HepG2 (cell line): ENCODE measurements at regions not wholly inside any gene's neighbourhood (a gene's known extent, or its start where the extent isn't known, plus 50 kb on each side); places are given as distances from the start of the nearest gene placed in this dataset.

Experiments
- ATAC-seq: fragments of 200-7000 bp; cut with Tn5 transposase; 3 replicates; pipeline ENCODE4 v1.9.1; 2020; ENCODE audit warnings: mild to moderate bottlenecking, moderate library complexity
- BruUV-seq: library from RNA; stranded (reverse); fragments of 400-500 nt; replicated peaks from 2 replicates; lab custom pipeline; 2021; lab: Mats Ljungman, UMichigan
- CTCF ChIA-PET: fragments of 300-600 bp; formaldehyde crosslinking; extraction: SDS; loops from one replicate; lab custom pipeline; 2021; ENCODE audit warnings: low total read pairs, inconsistent platforms, low intra/inter-chr PET ratio; lab: Yijun Ruan, JAX
- POLR2A ChIA-PET: fragments of 350-600 bp; sonication (Branson Sonifier 250); formaldehyde crosslinking; loops from one replicate; lab custom pipeline; 2020; ENCODE audit warnings: antibody characterized with exemption, inconsistent platforms; lab: Yijun Ruan, JAX
- DNase-seq: peaks from one replicate; pipeline ENCODE4 v3.0.0-alpha.2; 2015; ENCODE audit warnings: low spot score
- FAIRE-seq: peaks from 3 replicates; lab custom pipeline; 2011; peaks lifted over from hg19 to GRCh38; lab: Jason Lieb, UNC
- H2AFZ ChIP-seq: one replicate; pipeline ENCODE4 v1.6.1; 2011; ENCODE audit warnings: low read length, inconsistent platforms
- H3K27ac ChIP-seq: fragments of 300-600 bp; 3 replicates; pipeline ENCODE4 v1.8.0; 2011; ENCODE audit warnings: mixed run types, mild to moderate bottlenecking, mixed read lengths, low read length, inconsistent platforms; ENCODE audit not compliant: insufficient read depth; ENCODE audit errors: extremely low read length
- H3K27me3 ChIP-seq, 2 experiments: fragments of 200-600 bp in 1 of 2; 2 replicates in 1 of 2; 3 replicates in 1 of 2; pipeline versions ENCODE4 v1.6.0 to v1.8.0; 2011; ENCODE audit warnings: low read length in 2 of 2, mild to moderate bottlenecking in 2 of 2, moderate library complexity in 2 of 2, inconsistent platforms in 1 of 2; ENCODE audit not compliant: insufficient read depth in 2 of 2, control insufficient read depth in 1 of 2
- H3K36me3 ChIP-seq, 2 experiments: fragments of 200-600 bp in 1 of 2; replicated peaks in 1 of 2; 2 replicates in 1 of 2; 3 replicates in 1 of 2; pipeline versions ENCODE4 v1.5.1 to v1.8.0; 2011; ENCODE audit warnings: low read length in 2 of 2, inconsistent platforms in 1 of 2; ENCODE audit not compliant: insufficient read depth in 2 of 2, control insufficient read depth in 1 of 2
- H3K4me1 ChIP-seq: 2 replicates; pipeline ENCODE4 v1.5.1; 2012; ENCODE audit warnings: low read length, inconsistent platforms; ENCODE audit not compliant: insufficient read depth
- H3K4me2 ChIP-seq: 2 replicates; pipeline ENCODE4 v1.6.0; 2011; ENCODE audit warnings: low read depth, low read length, inconsistent platforms
- H3K4me3 ChIP-seq, 3 experiments: fragments of 200-600 bp in 1 of 3; sonication (generic), shearing (Covaris generic) in 1 of 3; replicated peaks in 1 of 3; 2 replicates each; pipeline ENCODE4 v1.5.1; 2011 to 2016; ENCODE audit warnings: low read length in 3 of 3, inconsistent platforms in 2 of 3, low read depth in 2 of 3, mild to moderate bottlenecking in 2 of 3, control low read depth in 1 of 3, mixed read lengths in 1 of 3; ENCODE audit not compliant: insufficient read depth in 1 of 3
- H3K79me2 ChIP-seq: one replicate; pipeline ENCODE4 v1.6.1; 2011; ENCODE audit warnings: low read length, inconsistent platforms; ENCODE audit not compliant: insufficient read depth
- H3K9ac ChIP-seq: 2 replicates; pipeline ENCODE4 v1.6.0; 2011; ENCODE audit warnings: mild to moderate bottlenecking, low read depth, low read length, inconsistent platforms; ENCODE audit not compliant: insufficient read depth
- H3K9me3 ChIP-seq: 2 replicates; pipeline ENCODE4 v1.5.1; 2012; ENCODE audit warnings: mild to moderate bottlenecking, low read length
- H4K20me1 ChIP-seq: 2 replicates; pipeline ENCODE4 v1.6.0; 2011; ENCODE audit warnings: inconsistent platforms, mild to moderate bottlenecking, low read length, moderate library complexity; ENCODE audit not compliant: insufficient read depth
- CCAR2 ChIP-seq: fragments of 200-400 bp; formaldehyde crosslinking; optimal IDR thresholded peaks from 2 replicates; pipeline ENCODE3; 2018; ENCODE audit warnings: low read depth, mild to moderate bottlenecking, low read length, moderate library complexity
- IRX3 ChIP-seq: sonication (generic); formaldehyde crosslinking; IDR thresholded peaks from 2 replicates; pipeline ENCODE4 v1.8.1; 2023; ENCODE audit warnings: mild to moderate bottlenecking, low read depth, missing genetic modification reagents, borderline replicate concordance
- POLR2AphosphoS2 ChIP-seq: IDR thresholded peaks from 2 replicates; pipeline ENCODE4 v1.6.1; 2011; ENCODE audit warnings: low read depth, low read length, improper control_type of control experiment
- TBP ChIP-seq: sonication (generic); formaldehyde crosslinking; IDR thresholded peaks from 2 replicates; pipeline ENCODE4 v1.5.0; 2020; ENCODE audit warnings: missing genetic modification reagents
- ZFAT ChIP-seq: sonication (generic); formaldehyde crosslinking; conservative IDR thresholded peaks from 2 replicates; pipeline ENCODE4 v1.8.1; 2023; ENCODE audit warnings: missing genetic modification reagents, inconsistent platforms
- ZFP36L2 ChIP-seq: sonication (generic); formaldehyde crosslinking; IDR thresholded peaks from 2 replicates; pipeline ENCODE4 v1.4.0; 2020; ENCODE audit warnings: missing genetic modification reagents
- ZNF205 ChIP-seq: IDR thresholded peaks from 2 replicates; pipeline ENCODE4 v1.6.1; 2018; ENCODE audit warnings: missing biosample characterization, missing genetic modification reagents
- ZNF232 ChIP-seq: sonication (generic); formaldehyde crosslinking; IDR thresholded peaks from 2 replicates; pipeline ENCODE4 v1.4.0; 2020; ENCODE audit warnings: missing genetic modification reagents, borderline replicate concordance
- ZNF780A ChIP-seq: sonication (generic); formaldehyde crosslinking; IDR thresholded peaks from 2 replicates; pipeline ENCODE4 v1.8.0; 2022; ENCODE audit warnings: mild to moderate bottlenecking, missing genetic modification reagents, moderate library complexity
- ZSCAN5A ChIP-seq: sonication (generic); formaldehyde crosslinking; IDR thresholded peaks from 2 replicates; pipeline ENCODE4 v1.8.0; 2022; ENCODE audit warnings: mild to moderate bottlenecking, missing genetic modification reagents, borderline replicate concordance
- WGBS: methylation state at CpG from one replicate; pipeline ENCODE4 v1.1.6; 2017; ENCODE audit warnings: low lambda C conversion rate; 5-methylcytosine and 5-hydroxymethylcytosine counted together
- in situ Hi-C: cut with HindIII; loops from 2 replicates; pipeline ENCODE4 v1.10.0; 2017; ENCODE audit warnings: low pct_unique_long_range_greater_than_20kb; ENCODE audit not compliant: extremely low pct_ligation_motif_present
- intact Hi-C: fragments of 100-400 bp; cut with micrococcal nuclease; formaldehyde crosslinking; loops from one replicate; pipeline ENCODE4 v1.10.0; 2022; ENCODE audit not compliant: unreplicated experiment
- TF ChIP-seq, protein P1 (sequence below): IDR thresholded peaks from 2 replicates; pipeline ENCODE4 v1.6.1; 2012; ENCODE audit warnings: low read depth, low read length, improper control_type of control experiment
- TF ChIP-seq, protein P2 (sequence below): sonication (generic); formaldehyde crosslinking; conservative IDR thresholded peaks from 2 replicates; pipeline ENCODE4 v1.8.0; 2022; ENCODE audit warnings: mild to moderate bottlenecking, moderate library complexity, missing genetic modification reagents
- TF ChIP-seq, protein P3 (sequence below): sonication (generic); formaldehyde crosslinking; IDR thresholded peaks from 2 replicates; pipeline ENCODE4 v1.9.0; 2021; ENCODE audit warnings: mild to moderate bottlenecking, missing genetic modification reagents
- TF ChIP-seq, protein P4 (sequence below): IDR thresholded peaks from 2 replicates; pipeline ENCODE4 v1.6.1; 2016; ENCODE audit warnings: low read depth, borderline replicate concordance

DNA sequence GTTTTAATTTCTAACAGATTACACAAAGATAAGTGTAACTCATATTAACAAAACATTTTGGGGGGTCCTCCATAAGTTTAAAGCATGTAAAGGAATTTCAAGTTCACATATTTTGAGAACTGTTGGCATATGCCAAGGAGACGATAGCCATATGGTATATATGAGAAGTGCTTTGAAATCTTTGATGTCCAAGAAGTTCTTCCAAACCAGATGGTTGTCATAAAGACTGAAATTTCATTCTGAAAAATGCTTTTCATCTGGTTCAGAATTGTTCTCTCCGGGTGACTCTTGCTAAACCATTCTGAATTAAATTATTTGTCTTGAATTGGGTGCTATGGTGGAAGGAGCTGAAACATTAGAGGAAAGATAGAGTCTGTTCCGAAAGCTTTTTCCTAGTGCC lies 513.0 kb upstream of the AKR1E2 start:
- POLR2A ChIA-PET, result no interaction called here
- CTCF ChIA-PET, result no interaction called here
- BruUV-seq, result no TSS peak
- intact Hi-C loops (no loop called here), in situ Hi-C loops (no loop called here)
- no peak for FAIRE-seq
- Histone ChIP-seq H3K27me3 (no peaks in the 10 kb centered on the region), H3K4me2 (no peak overlapping the region), H3K36me3 (no peaks in the 10 kb centered on the region), H3K27ac (no peak overlapping the region), H3K79me2 (no peaks in the 10 kb centered on the region), H3K9ac (no peak overlapping the region), H3K4me1 (no peaks in the 10 kb centered on the region), H4K20me1 (no peaks in the 10 kb centered on the region), H3K4me3 (no peak overlapping the region), H3K9me3 (no peaks in the 10 kb centered on the region), H2AFZ (no peak overlapping the region)
- no peak for DNase-seq
- no peak for ATAC-seq
- 0% methylated on average over 3 of the region's 3 CpGs for WGBS
- TF ChIP-seq ZFP36L2, result no peak
- TF ChIP-seq ZSCAN5A (CRISPR knock-in tag), result no peak
- TF ChIP-seq CCAR2, result no peak
- no peak for TF ChIP-seq IRX3 (CRISPR knock-in tag)
- TF ChIP-seq, protein P1, sequence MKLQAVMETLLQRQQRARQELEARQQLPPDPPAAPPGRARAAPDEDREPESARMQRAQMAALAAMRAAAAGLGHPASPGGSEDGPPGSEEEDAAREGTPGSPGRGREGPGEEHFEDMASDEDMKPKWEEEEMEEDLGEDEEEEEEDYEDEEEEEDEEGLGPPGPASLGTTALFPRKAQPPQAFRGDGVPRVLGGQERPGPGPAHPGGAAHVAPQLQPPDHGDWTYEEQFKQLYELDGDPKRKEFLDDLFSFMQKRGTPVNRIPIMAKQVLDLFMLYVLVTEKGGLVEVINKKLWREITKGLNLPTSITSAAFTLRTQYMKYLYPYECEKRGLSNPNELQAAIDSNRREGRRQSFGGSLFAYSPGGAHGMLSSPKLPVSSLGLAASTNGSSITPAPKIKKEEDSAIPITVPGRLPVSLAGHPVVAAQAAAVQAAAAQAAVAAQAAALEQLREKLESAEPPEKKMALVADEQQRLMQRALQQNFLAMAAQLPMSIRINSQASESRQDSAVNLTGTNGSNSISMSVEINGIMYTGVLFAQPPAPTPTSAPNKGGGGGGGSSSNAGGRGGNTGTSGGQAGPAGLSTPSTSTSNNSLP, result no peak
- TF ChIP-seq ZFAT, result no peak
- no peak for TF ChIP-seq TBP (CRISPR knock-in tag)
- TF ChIP-seq ZNF205, result no peak
- TF ChIP-seq POLR2AphosphoS2, result no peak
- no peak for TF ChIP-seq ZNF780A (CRISPR knock-in tag)
- TF ChIP-seq, protein P2, sequence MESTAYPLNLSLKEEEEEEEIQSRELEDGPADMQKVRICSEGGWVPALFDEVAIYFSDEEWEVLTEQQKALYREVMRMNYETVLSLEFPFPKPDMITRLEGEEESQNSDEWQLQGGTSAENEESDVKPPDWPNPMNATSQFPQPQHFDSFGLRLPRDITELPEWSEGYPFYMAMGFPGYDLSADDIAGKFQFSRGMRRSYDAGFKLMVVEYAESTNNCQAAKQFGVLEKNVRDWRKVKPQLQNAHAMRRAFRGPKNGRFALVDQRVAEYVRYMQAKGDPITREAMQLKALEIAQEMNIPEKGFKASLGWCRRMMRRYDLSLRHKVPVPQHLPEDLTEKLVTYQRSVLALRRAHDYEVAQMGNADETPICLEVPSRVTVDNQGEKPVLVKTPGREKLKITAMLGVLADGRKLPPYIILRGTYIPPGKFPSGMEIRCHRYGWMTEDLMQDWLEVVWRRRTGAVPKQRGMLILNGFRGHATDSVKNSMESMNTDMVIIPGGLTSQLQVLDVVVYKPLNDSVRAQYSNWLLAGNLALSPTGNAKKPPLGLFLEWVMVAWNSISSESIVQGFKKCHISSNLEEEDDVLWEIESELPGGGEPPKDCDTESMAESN (CRISPR knock-in tag), result no peak
- TF ChIP-seq ZNF232, result no peak
- TF ChIP-seq, protein P3, sequence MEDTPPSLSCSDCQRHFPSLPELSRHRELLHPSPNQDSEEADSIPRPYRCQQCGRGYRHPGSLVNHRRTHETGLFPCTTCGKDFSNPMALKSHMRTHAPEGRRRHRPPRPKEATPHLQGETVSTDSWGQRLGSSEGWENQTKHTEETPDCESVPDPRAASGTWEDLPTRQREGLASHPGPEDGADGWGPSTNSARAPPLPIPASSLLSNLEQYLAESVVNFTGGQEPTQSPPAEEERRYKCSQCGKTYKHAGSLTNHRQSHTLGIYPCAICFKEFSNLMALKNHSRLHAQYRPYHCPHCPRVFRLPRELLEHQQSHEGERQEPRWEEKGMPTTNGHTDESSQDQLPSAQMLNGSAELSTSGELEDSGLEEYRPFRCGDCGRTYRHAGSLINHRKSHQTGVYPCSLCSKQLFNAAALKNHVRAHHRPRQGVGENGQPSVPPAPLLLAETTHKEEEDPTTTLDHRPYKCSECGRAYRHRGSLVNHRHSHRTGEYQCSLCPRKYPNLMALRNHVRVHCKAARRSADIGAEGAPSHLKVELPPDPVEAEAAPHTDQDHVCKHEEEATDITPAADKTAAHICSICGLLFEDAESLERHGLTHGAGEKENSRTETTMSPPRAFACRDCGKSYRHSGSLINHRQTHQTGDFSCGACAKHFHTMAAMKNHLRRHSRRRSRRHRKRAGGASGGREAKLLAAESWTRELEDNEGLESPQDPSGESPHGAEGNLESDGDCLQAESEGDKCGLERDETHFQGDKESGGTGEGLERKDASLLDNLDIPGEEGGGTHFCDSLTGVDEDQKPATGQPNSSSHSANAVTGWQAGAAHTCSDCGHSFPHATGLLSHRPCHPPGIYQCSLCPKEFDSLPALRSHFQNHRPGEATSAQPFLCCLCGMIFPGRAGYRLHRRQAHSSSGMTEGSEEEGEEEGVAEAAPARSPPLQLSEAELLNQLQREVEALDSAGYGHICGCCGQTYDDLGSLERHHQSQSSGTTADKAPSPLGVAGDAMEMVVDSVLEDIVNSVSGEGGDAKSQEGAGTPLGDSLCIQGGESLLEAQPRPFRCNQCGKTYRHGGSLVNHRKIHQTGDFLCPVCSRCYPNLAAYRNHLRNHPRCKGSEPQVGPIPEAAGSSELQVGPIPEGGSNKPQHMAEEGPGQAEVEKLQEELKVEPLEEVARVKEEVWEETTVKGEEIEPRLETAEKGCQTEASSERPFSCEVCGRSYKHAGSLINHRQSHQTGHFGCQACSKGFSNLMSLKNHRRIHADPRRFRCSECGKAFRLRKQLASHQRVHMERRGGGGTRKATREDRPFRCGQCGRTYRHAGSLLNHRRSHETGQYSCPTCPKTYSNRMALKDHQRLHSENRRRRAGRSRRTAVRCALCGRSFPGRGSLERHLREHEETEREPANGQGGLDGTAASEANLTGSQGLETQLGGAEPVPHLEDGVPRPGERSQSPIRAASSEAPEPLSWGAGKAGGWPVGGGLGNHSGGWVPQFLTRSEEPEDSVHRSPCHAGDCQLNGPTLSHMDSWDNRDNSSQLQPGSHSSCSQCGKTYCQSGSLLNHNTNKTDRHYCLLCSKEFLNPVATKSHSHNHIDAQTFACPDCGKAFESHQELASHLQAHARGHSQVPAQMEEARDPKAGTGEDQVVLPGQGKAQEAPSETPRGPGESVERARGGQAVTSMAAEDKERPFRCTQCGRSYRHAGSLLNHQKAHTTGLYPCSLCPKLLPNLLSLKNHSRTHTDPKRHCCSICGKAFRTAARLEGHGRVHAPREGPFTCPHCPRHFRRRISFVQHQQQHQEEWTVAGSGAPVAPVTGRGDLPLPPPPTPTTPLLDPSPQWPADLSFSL (CRISPR knock-in tag), result no peak
- TF ChIP-seq, protein P4, sequence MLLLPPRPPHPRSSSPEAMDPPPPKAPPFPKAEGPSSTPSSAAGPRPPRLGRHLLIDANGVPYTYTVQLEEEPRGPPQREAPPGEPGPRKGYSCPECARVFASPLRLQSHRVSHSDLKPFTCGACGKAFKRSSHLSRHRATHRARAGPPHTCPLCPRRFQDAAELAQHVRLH (CRISPR knock-in tag), result no peak
